ENCODE measurements at regions not wholly inside any gene's neighbourhood (a gene's known extent, or its start where the extent isn't known, plus 50 kb on each side); places are given as distances from the start of the nearest gene placed in this dataset.

DNA sequence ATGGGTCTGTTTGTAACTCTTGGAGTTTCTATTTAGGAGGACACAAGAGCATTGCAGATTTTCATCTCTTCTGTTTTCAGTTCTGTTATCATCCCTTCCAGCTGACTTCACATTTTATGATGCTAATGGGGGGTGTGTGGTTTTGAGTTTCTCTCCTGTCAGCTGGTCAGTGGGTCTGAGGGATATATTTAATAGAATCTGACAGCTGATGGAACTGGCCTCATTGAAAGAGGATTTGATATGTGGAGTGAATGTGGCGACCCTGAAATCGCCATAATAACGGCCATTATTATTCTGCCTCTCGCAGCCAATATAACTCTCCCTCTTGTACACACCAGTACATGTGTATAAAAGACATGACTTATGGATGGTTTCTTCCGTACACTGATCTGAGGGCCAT lies 128.1 kb downstream of the SALL1 start:
- TF ChIP-seq, protein P1, sequence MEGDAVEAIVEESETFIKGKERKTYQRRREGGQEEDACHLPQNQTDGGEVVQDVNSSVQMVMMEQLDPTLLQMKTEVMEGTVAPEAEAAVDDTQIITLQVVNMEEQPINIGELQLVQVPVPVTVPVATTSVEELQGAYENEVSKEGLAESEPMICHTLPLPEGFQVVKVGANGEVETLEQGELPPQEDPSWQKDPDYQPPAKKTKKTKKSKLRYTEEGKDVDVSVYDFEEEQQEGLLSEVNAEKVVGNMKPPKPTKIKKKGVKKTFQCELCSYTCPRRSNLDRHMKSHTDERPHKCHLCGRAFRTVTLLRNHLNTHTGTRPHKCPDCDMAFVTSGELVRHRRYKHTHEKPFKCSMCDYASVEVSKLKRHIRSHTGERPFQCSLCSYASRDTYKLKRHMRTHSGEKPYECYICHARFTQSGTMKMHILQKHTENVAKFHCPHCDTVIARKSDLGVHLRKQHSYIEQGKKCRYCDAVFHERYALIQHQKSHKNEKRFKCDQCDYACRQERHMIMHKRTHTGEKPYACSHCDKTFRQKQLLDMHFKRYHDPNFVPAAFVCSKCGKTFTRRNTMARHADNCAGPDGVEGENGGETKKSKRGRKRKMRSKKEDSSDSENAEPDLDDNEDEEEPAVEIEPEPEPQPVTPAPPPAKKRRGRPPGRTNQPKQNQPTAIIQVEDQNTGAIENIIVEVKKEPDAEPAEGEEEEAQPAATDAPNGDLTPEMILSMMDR (IDR thresholded peaks at IDR 0.05; ENCODE audit: insufficient read depth, low read depth, low read length), result no peak
- no peak for TF ChIP-seq EZH2 (IDR thresholded peaks at IDR 0.05; ENCODE audit: insufficient read depth, low read length)
